ENCODE measurements at regions not wholly inside any gene's neighbourhood (a gene's known extent, or its start where the extent isn't known, plus 50 kb on each side); places are given as distances from the start of the nearest gene placed in this dataset.

DNA sequence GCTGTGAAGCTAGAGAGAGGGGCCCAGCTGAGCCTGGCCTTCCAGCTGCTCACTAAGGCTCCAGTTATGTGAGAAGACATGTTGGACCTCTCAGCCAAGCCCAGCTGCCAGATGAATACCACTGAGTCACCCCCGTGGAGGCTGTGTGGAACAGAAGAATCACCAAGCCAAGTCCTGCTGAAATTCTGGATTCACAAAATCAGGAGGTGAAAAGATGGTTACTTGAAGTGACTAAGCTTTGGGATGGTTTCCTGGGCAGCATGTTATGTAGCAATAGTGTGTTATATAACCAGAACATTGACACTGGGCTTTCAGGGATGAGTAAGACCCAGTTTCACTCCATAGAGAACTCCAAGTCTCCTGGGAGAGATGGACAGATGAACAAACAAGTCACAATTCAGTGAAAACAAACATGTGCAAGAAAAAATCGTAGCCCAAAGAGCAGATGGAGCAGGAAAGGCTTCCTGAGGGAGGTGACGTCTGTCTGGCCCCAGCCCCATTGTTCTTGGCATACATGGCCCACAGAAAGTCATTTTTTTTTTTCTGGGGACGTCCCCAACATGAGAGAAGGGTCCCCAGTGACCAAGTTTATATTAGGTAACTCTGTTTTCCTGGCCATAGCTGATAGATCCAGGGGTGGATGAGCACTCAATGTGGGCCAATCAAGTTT lies 64.1 kb upstream of the PDZD8 start:
- no peak for TF ChIP-seq POLR2AphosphoS5 (IDR thresholded peaks at IDR 0.05; ENCODE audit: low read depth, low read length)
- no peak for TF ChIP-seq CTCF (IDR thresholded peaks at IDR 0.05)
- no peak for TF ChIP-seq SIN3A (IDR thresholded peaks at IDR 0.05; ENCODE audit: borderline replicate concordance, insufficient read depth, low read depth, low read length)
- TF ChIP-seq REST (IDR thresholded peaks at IDR 0.05; ENCODE audit: insufficient read depth in 1 of 2, low read depth in 2 of 2, low read length in 1 of 2): no peak
- TF ChIP-seq TCF7L2 (IDR thresholded peaks at IDR 0.05; ENCODE audit: low read depth, low read length): no peak
